Thyroid gland (tissue), 4 donors: ENCODE measurements at regions not wholly inside any gene's neighbourhood (a gene's known extent, or its start where the extent isn't known, plus 50 kb on each side); places are given as distances from the start of the nearest gene placed in this dataset.

Source experiments
- DNase-seq, 2 donors: peaks; one replicate each; pipeline ENCODE4 v3.0.0-alpha.2; 2019
- H3K27ac ChIP-seq, 3 donors: fragments of 200-600 bp; sonication (generic); 1 replicate in 2 of 3; 2 replicates in 1 of 3; pipeline ENCODE4 v1.5.1; 2016 to 2019; ENCODE audit warnings: mild to moderate bottlenecking in 1 of 3, moderate library complexity in 1 of 3
- H3K27me3 ChIP-seq: fragments of 200-600 bp; sonication (generic); one replicate; pipeline ENCODE4 v1.5.1; 2019
- H3K36me3 ChIP-seq, 2 donors: fragments of 200-600 bp; sonication (generic); one replicate each; pipeline ENCODE4 v1.5.1; 2016 to 2019
- H3K4me1 ChIP-seq, 2 donors: fragments of 200-600 bp; sonication (generic); one replicate each; pipeline ENCODE4 v1.5.1; 2017 to 2019
- H3K4me3 ChIP-seq, 3 donors: fragments of 200-600 bp; sonication (generic); replicated peaks in 1 of 3; 1 replicate in 2 of 3; 2 replicates in 1 of 3; pipeline ENCODE4 v1.5.1; 2016; ENCODE audit warnings: mild to moderate bottlenecking in 1 of 3
- H3K9me3 ChIP-seq: fragments of 200-600 bp; sonication (generic); one replicate; pipeline ENCODE4 v1.5.1; 2017
- CTCF ChIP-seq, 6 experiments: fragments of 200-600 bp in 3 of 6; fragments of 450-650 bp in 3 of 6; sonication (generic) in 3 of 6; IDR thresholded peaks; one replicate each; pipeline ENCODE4 v1.5.1; 2016 to 2019; ENCODE audit warnings: antibody characterized with exemption in 6 of 6, mild to moderate bottlenecking in 2 of 6, inconsistent platforms in 1 of 6, moderate library complexity in 1 of 6
- POLR2A ChIP-seq, 2 donors: fragments of 450-650 bp; IDR thresholded peaks; one replicate each; pipeline ENCODE4 v1.6.1; 2017; ENCODE audit warnings: antibody characterized with exemption in 2 of 2, mild to moderate bottlenecking in 2 of 2, moderate library complexity in 1 of 2
- WGBS, 2 donors: methylation state at CpG; one replicate each; pipeline ENCODE4 v1.1.5; 2017; 5-methylcytosine and 5-hydroxymethylcytosine counted together
- intact Hi-C: fragments of 100-400 bp; cut with DNase I; formaldehyde crosslinking; loops from one replicate; pipeline ENCODE4 v1.15.1; 2023

DNA sequence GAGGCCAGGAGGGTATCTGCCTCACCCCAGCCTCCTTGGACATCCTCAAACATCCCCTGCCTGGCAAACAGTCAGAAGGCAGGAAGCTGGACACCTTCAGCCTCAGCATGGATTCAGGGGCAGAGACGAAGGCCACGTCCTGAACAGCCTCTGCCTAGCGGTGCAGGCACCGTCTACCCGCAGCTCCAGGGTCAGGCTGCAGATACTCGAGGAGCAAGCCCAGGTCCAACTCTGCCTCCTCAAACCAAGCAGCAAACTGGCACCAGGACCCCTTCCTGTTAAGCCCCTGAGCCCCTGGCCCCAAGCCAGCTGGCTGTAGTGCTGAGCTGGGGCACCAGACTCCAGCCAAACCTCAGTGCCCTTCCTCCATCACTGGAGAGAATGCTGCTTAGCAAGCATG, 494.7 kb downstream of the NPHP4 start:
- WGBS, 2 donors, result 63% methylated on average over 4 of the region's 6 CpGs; no CpG with 5 or more reads in 1 of the 2 donors

DNA sequence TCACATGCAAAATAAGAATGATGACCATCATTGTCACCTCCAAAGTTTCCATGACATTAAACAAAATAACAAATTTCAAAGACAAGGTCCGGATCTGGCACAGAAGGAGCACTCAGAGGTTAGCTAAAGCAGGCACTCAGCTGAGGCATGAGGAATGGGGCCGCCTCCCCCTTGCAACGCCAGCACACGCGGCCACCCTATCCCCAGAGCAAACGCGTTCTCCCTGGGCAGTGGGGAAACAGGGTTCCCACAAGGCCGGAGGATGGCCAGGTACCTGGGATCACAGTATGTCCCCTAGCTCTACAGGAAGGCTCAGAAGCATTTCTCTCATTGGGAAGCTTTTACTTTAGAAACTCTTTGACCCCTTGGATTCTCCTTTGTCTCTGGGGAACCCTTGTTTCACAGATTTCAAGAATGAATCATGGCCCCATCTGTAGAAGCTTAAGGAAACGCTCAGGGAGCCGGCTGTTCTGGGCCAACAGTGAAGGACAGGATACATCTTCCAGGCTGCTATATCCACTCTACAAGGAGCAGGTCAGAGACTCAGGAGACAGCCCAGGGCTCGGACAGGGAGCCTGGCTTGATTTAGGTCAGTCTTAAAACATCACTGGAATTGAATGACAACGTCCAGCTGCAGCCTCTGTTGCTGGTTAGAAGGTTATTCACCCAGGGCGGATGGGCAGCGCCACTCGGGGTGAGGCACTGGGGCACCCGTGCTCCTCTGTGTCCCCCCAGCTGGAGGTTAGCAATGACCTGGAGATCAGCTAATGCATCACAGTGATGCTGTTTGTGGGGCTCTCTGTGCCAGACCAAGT, 496.4 kb downstream of the NPHP4 start:
- Histone ChIP-seq H3K4me3 (no peak overlapping the region), H3K36me3 (no peaks in the 10 kb centered on the region), H3K9me3 (no peaks in the 10 kb centered on the region), H3K27me3 (no peaks in the 10 kb centered on the region), H3K27ac (no peak overlapping the region), H3K4me1 (peaks cover 0 to 8% of the 10 kb centered on the region in 2 donors)
- DNase-seq, result no peak
- TF ChIP-seq CTCF (IDR thresholded peaks at IDR 0.05), result no peak
- TF ChIP-seq POLR2A (IDR thresholded peaks at IDR 0.05), result no peak
- 77 to 87% methylated on average over 16 of the region's 16 CpGs for WGBS, 2 donors
- intact Hi-C loops, result no loop called here

More for the DNA sequence above, 494.7 kb downstream of the NPHP4 start:
- Histone ChIP-seq H3K27ac (no peak overlapping the region), H3K27me3 (no peaks in the 10 kb centered on the region), H3K4me1 (peaks cover 6 to 16% of the 10 kb centered on the region in 2 donors), H3K4me3 (no peak overlapping the region), H3K36me3 (no peaks in the 10 kb centered on the region), H3K9me3 (no peaks in the 10 kb centered on the region)
- DNase-seq, result no peak
- TF ChIP-seq POLR2A (IDR thresholded peaks at IDR 0.05) (no peak), CTCF (IDR thresholded peaks at IDR 0.05) (no peak)
- intact Hi-C loops, result no loop called here

GRCh38 chr1:5494518-5494917, 497.7 kb downstream of the NPHP4 start:
- H3K4me1 ChIP-seq, result peaks cover 0 to 12% of the 10 kb centered on the region in 2 donors
- no peak overlapping the region for H3K27ac ChIP-seq
- H3K36me3 ChIP-seq, result no peaks in the 10 kb centered on the region
- H3K27me3 ChIP-seq, result no peaks in the 10 kb centered on the region
- no peak overlapping the region for H3K4me3 ChIP-seq
- no peak for TF ChIP-seq POLR2A (IDR thresholded peaks at IDR 0.05)
- TF ChIP-seq CTCF (IDR thresholded peaks at IDR 0.05), result no peak
- intact Hi-C loops, result no loop called here
- no peak for DNase-seq
- 83 to 87% methylated on average over 7 of the region's 7 CpGs for WGBS, 2 donors
- no peaks in the 10 kb centered on the region for H3K9me3 ChIP-seq

DNA sequence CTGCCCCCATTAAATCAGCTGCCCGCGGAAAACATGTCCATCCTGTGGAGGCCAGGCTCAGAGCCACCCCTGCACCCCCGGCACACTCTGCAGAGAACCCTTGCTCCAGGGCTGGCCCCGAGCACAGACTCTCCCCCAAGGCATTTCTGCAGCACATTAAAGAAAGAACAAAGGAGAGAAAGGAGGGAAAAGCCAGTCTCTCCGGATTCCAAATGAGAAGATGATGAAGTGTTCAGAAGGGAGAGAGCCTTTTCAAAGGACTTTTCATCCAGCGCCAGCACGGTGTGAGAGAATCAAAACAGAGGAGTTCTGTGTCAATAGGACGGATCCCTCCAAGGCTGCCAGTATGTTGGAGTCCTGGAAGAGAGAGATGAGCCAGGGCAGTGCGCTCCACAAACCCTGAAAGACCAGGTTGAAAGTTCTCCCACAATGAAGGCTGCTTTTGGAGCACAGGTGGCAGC, 498.3 kb downstream of the NPHP4 start:
- 57 to 66% methylated on average over 9 of the region's 9 CpGs for WGBS, 2 donors
- H3K27me3 ChIP-seq, result no peaks in the 10 kb centered on the region
- intact Hi-C loops, result no loop called here
- H3K4me1 ChIP-seq, result peaks cover 1 to 18% of the 10 kb centered on the region in 2 donors
- H3K36me3 ChIP-seq, result no peaks in the 10 kb centered on the region
- no peaks in the 10 kb centered on the region for H3K9me3 ChIP-seq
- DNase-seq, result no peak
- no peak overlapping the region for H3K4me3 ChIP-seq
- TF ChIP-seq CTCF (IDR thresholded peaks at IDR 0.05) (no peak), POLR2A (IDR thresholded peaks at IDR 0.05) (no peak)
- H3K27ac ChIP-seq, result no peak overlapping the region

GRCh38 chr1:5493275-5493674, 498.9 kb downstream of the NPHP4 start:
- no peaks in the 10 kb centered on the region for H3K9me3 ChIP-seq
- no peak overlapping the region for H3K27ac ChIP-seq
- WGBS, 2 donors, result 95 to 96% methylated on average over 4 of the region's 4 CpGs
- no peak for TF ChIP-seq CTCF (IDR thresholded peaks at IDR 0.05)
- no peak for TF ChIP-seq POLR2A (IDR thresholded peaks at IDR 0.05)
- peaks cover 7 to 23% of the 10 kb centered on the region in 2 donors for H3K4me1 ChIP-seq
- H3K4me3 ChIP-seq, result no peak overlapping the region
- H3K36me3 ChIP-seq, result no peaks in the 10 kb centered on the region
- intact Hi-C loops, result no loop called here
- no peak for DNase-seq
- no peaks in the 10 kb centered on the region for H3K27me3 ChIP-seq
